Neural cell (in vitro differentiated cells): ENCODE measurements at regions not wholly inside any gene's neighbourhood (a gene's known extent, or its start where the extent isn't known, plus 50 kb on each side); places are given as distances from the start of the nearest gene placed in this dataset.

Experiments used
- H2AFZ ChIP-seq: fragments of 200-600, 300-800 bp; sonication (generic), shearing (Covaris generic); 2 replicates; pipeline ENCODE4 v1.6.0; 2014; ENCODE audit warnings: low read depth, mild to moderate bottlenecking, antibody characterized with exemption, low read length, moderate library complexity
- H3F3A ChIP-seq: fragments of 200-600 bp; shearing (Covaris generic); 2 replicates; pipeline ENCODE4 v1.6.1; 2016; ENCODE audit warnings: mild to moderate bottlenecking, moderate library complexity, mixed read lengths, antibody characterized with exemption, low read length; ENCODE audit not compliant: insufficient read depth, poor library complexity, severe bottlenecking
- H3K27ac ChIP-seq: fragments of 200-600, 300-800 bp; sonication (generic), shearing (Covaris generic); 2 replicates; pipeline ENCODE4 v1.5.1; 2014; ENCODE audit warnings: mild to moderate bottlenecking, low read length, moderate library complexity
- H3K27me3 ChIP-seq: fragments of 300-800, 200-600 bp; sonication (generic), shearing (Covaris generic); 2 replicates; pipeline ENCODE4 v1.6.0; 2014; ENCODE audit warnings: mild to moderate bottlenecking, low read depth, low read length, moderate library complexity; ENCODE audit not compliant: insufficient read depth
- H3K36me3 ChIP-seq: fragments of 300-800, 200-600 bp; sonication (generic), shearing (Covaris generic); 2 replicates; pipeline ENCODE4 v1.5.1; 2014; ENCODE audit warnings: mild to moderate bottlenecking, antibody characterized with exemption, low read length, moderate library complexity; ENCODE audit not compliant: insufficient read depth
- H3K4me2 ChIP-seq: fragments of 300-800, 200-600 bp; sonication (generic), shearing (Covaris generic); 2 replicates; pipeline ENCODE4 v1.6.0; 2014; ENCODE audit warnings: mild to moderate bottlenecking, low read length
- H3K4me3 ChIP-seq: fragments of 300-800, 200-600 bp; sonication (generic), shearing (Covaris generic); 2 replicates; pipeline ENCODE4 v1.5.1; 2014; ENCODE audit warnings: mild to moderate bottlenecking, low read length, moderate library complexity
- H3K79me2 ChIP-seq: fragments of 200-600 bp; shearing (Covaris generic); replicated peaks from 2 replicates; pipeline ENCODE4 v1.6.0; 2014; ENCODE audit warnings: mild to moderate bottlenecking, low read length, moderate library complexity; ENCODE audit not compliant: insufficient read depth
- H3K9ac ChIP-seq: fragments of 300-800, 200-600 bp; sonication (generic), shearing (Covaris generic); 2 replicates; pipeline ENCODE4 v1.6.1; 2016; ENCODE audit warnings: mild to moderate bottlenecking, low read length, mixed read lengths
- H3K9me2 ChIP-seq: fragments of 200-600 bp; shearing (Covaris generic); 2 replicates; pipeline ENCODE4 v1.6.1; 2016; ENCODE audit warnings: mild to moderate bottlenecking, low read length, mixed read lengths; ENCODE audit not compliant: insufficient read depth
- H3K9me3 ChIP-seq: fragments of 200-600, 300-800 bp; sonication (generic), shearing (Covaris generic); 2 replicates; pipeline ENCODE4 v1.6.1; 2016; ENCODE audit warnings: mild to moderate bottlenecking, mixed run types, low read length, moderate library complexity, mixed read lengths
- H4K20me1 ChIP-seq: fragments of 200-600 bp; shearing (Covaris generic); 2 replicates; pipeline ENCODE4 v1.6.1; 2016; ENCODE audit warnings: mild to moderate bottlenecking, mixed run types; ENCODE audit not compliant: insufficient read depth
- EP300 ChIP-seq: fragments of 450-650 bp; conservative IDR thresholded peaks from 2 replicates; pipeline ENCODE4 v1.6.1; 2014; ENCODE audit warnings: antibody characterized with exemption, mild to moderate bottlenecking, moderate library complexity; ENCODE audit not compliant: poor library complexity, severe bottlenecking
- EZH2 ChIP-seq: fragments of 200-600, 300-800 bp; shearing (Covaris generic), sonication (generic); IDR thresholded peaks from 2 replicates; pipeline ENCODE4 v1.6.1; 2014; ENCODE audit warnings: antibody characterized with exemption, low read length, borderline replicate concordance, mild to moderate bottlenecking; ENCODE audit not compliant: insufficient read depth, poor library complexity, severe bottlenecking
- MXI1 ChIP-seq: fragments of 450-650 bp; conservative IDR thresholded peaks from 2 replicates; pipeline ENCODE4 v1.6.1; 2014; ENCODE audit warnings: antibody characterized with exemption, mild to moderate bottlenecking; ENCODE audit not compliant: poor library complexity, severe bottlenecking
- POLR2AphosphoS5 ChIP-seq: IDR thresholded peaks from 2 replicates; pipeline ENCODE4 v1.6.1; 2012
- RAD21 ChIP-seq: fragments of 450-650 bp; conservative IDR thresholded peaks from 2 replicates; pipeline ENCODE4 v1.6.1; 2014; ENCODE audit warnings: antibody characterized with exemption, mild to moderate bottlenecking, moderate library complexity
- SMC3 ChIP-seq: fragments of 450-650 bp; conservative IDR thresholded peaks from 2 replicates; pipeline ENCODE4 v1.6.1; 2014; ENCODE audit warnings: antibody characterized with exemption, mild to moderate bottlenecking, moderate library complexity; ENCODE audit not compliant: poor library complexity
- TAF1 ChIP-seq: IDR thresholded peaks from 2 replicates; pipeline ENCODE4 v1.6.1; 2012; ENCODE audit warnings: low read depth
- TF ChIP-seq, protein P1 (sequence below): IDR thresholded peaks from 2 replicates; pipeline ENCODE4 v1.6.1; 2012; ENCODE audit warnings: borderline replicate concordance
- TF ChIP-seq, protein P2 (sequence below): fragments of 450-650 bp; IDR thresholded peaks from 2 replicates; pipeline ENCODE4 v1.5.1; 2014; ENCODE audit warnings: antibody characterized with exemption, mild to moderate bottlenecking, moderate library complexity; ENCODE audit not compliant: poor library complexity, severe bottlenecking

DNA sequence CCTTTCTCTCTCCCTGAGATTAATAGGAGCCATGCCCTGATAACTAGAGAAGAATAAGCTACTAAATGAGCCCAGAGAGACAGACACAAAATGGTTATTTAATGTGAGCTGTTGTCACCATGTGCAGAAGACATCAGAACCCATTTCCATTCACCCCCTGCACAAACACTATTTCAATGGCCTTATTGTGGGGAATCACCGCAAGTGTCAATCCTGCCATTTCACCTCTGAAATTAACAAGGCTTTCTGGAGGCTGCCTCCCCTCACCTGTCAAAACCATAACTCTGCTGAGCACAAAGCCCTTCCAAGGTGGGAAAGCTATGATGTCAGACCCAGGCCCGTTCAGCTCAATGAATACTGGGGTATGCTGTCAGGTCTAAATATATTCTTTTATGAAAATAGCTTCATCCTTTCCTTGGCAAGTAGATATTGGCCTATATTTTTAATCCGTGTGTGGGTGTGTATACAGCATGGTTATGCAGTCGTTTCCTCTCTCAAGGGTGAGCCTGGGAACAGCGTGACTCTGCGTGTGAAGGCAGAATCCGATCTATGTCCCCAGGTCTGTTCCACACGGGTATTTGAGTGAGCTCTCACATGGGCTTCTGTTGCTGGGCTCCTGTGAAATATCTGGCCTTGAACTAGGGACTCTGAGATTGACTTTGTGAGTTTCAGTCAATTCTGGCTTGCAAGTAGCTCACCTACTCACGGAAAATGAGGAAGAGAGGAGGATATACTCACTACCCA, 266.3 kb downstream of the FBXW7 start:
- Histone ChIP-seq H3K79me2 (no peaks in the 10 kb centered on the region), H3K9me3 (no peaks in the 10 kb centered on the region), H3K27ac (peak overlapping the region; percentile 81), H3K9ac (peak overlapping the region; percentile 46), H4K20me1 (no peaks in the 10 kb centered on the region), H3K4me3 (no peak overlapping the region), H3K27me3 (no peaks in the 10 kb centered on the region), H3K36me3 (no peaks in the 10 kb centered on the region), H3F3A (peaks cover 4% of the 10 kb centered on the region), H2AFZ (no peak overlapping the region), H3K9me2 (no peaks in the 10 kb centered on the region), H3K4me2 (peak overlapping the region; percentile 33)
- TF ChIP-seq, protein P1, sequence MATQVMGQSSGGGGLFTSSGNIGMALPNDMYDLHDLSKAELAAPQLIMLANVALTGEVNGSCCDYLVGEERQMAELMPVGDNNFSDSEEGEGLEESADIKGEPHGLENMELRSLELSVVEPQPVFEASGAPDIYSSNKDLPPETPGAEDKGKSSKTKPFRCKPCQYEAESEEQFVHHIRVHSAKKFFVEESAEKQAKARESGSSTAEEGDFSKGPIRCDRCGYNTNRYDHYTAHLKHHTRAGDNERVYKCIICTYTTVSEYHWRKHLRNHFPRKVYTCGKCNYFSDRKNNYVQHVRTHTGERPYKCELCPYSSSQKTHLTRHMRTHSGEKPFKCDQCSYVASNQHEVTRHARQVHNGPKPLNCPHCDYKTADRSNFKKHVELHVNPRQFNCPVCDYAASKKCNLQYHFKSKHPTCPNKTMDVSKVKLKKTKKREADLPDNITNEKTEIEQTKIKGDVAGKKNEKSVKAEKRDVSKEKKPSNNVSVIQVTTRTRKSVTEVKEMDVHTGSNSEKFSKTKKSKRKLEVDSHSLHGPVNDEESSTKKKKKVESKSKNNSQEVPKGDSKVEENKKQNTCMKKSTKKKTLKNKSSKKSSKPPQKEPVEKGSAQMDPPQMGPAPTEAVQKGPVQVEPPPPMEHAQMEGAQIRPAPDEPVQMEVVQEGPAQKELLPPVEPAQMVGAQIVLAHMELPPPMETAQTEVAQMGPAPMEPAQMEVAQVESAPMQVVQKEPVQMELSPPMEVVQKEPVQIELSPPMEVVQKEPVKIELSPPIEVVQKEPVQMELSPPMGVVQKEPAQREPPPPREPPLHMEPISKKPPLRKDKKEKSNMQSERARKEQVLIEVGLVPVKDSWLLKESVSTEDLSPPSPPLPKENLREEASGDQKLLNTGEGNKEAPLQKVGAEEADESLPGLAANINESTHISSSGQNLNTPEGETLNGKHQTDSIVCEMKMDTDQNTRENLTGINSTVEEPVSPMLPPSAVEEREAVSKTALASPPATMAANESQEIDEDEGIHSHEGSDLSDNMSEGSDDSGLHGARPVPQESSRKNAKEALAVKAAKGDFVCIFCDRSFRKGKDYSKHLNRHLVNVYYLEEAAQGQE = no peak
- TF ChIP-seq SMC3 (no peak), TAF1 (no peak), RAD21 (peak; percentile 32), EP300 (peak; percentile 97), EZH2 (no peak), MXI1 (no peak), POLR2AphosphoS5 (peak; percentile 86)
- TF ChIP-seq, protein P2, sequence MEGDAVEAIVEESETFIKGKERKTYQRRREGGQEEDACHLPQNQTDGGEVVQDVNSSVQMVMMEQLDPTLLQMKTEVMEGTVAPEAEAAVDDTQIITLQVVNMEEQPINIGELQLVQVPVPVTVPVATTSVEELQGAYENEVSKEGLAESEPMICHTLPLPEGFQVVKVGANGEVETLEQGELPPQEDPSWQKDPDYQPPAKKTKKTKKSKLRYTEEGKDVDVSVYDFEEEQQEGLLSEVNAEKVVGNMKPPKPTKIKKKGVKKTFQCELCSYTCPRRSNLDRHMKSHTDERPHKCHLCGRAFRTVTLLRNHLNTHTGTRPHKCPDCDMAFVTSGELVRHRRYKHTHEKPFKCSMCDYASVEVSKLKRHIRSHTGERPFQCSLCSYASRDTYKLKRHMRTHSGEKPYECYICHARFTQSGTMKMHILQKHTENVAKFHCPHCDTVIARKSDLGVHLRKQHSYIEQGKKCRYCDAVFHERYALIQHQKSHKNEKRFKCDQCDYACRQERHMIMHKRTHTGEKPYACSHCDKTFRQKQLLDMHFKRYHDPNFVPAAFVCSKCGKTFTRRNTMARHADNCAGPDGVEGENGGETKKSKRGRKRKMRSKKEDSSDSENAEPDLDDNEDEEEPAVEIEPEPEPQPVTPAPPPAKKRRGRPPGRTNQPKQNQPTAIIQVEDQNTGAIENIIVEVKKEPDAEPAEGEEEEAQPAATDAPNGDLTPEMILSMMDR = peak; percentile 8

DNA sequence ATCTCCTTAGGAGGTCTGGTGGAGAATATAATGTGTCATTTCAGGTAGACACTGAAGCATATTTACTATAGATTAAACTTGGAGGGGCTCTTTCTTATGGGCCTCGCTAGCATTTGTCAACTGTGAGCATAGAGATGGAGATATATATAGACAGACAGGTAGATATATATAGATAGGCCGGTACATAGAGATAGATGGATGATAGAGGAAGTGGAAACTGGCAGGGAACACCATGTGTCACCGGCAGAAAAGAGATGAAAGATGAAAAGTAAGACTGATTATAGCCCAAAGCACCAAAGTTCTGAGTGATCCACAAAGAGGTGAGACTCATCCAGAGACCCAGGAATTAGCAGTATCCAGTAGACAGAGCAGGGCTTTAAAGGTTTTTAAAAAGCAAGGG, 268.1 kb downstream of the FBXW7 start:
- H2AFZ ChIP-seq = no peak overlapping the region
- H3K4me3 ChIP-seq = no peak overlapping the region
- no peak overlapping the region for H3K4me2 ChIP-seq
- H3K9me2 ChIP-seq = no peaks in the 10 kb centered on the region
- no peaks in the 10 kb centered on the region for H4K20me1 ChIP-seq
- H3K79me2 ChIP-seq = no peaks in the 10 kb centered on the region
- no peaks in the 10 kb centered on the region for H3K27me3 ChIP-seq
- peaks cover 4% of the 10 kb centered on the region for H3F3A ChIP-seq
- H3K27ac ChIP-seq = no peak overlapping the region
- TF ChIP-seq EP300 (no peak), POLR2AphosphoS5 (no peak), RAD21 (no peak)
- TF ChIP-seq, protein P1 = no peak
- no peaks in the 10 kb centered on the region for H3K36me3 ChIP-seq
- no peaks in the 10 kb centered on the region for H3K9me3 ChIP-seq
- no peak overlapping the region for H3K9ac ChIP-seq
